A549 (cell line): ENCODE measurements at regions not wholly inside any gene's neighbourhood (a gene's known extent, or its start where the extent isn't known, plus 50 kb on each side); places are given as distances from the start of the nearest gene placed in this dataset.

Source experiments
- CBX8 ChIP-seq: fragments of 200-600 bp; sonication (generic); IDR thresholded peaks from 2 replicates; pipeline ENCODE4 v1.6.1; 2016
- CHD2 ChIP-seq: fragments of 150-350 bp; IDR thresholded peaks from 2 replicates; pipeline ENCODE4 v1.6.1; 2014; ENCODE audit warnings: low read length; ENCODE audit not compliant: partially characterized antibody
- CTCF ChIP-seq: fragments of >200 bp; sonication (Bioruptor Twin); formaldehyde crosslinking; IDR thresholded peaks from 3 replicates; pipeline ENCODE4 v1.5.1; 2016
- ELK1 ChIP-seq: fragments of 150-350 bp; IDR thresholded peaks from 2 replicates; pipeline ENCODE4 v1.6.1; 2014; ENCODE audit warnings: low read depth, mild to moderate bottlenecking, low read length
- JUN ChIP-seq, 2 experiments: fragments of >200 bp; sonication (Bioruptor Twin); formaldehyde crosslinking; IDR thresholded peaks; 2 replicates in 1 of 2; 3 replicates in 1 of 2; pipeline ENCODE4 v1.6.1; 2016 to 2017
- JUNB ChIP-seq: fragments of >200 bp; sonication (Bioruptor Twin); formaldehyde crosslinking; IDR thresholded peaks from 2 replicates; pipeline ENCODE4 v1.6.1; 2016
- KDM5A ChIP-seq: fragments of 200-600 bp; sonication (generic); IDR thresholded peaks from 2 replicates; pipeline ENCODE4 v1.6.1; 2016; ENCODE audit warnings: antibody characterized with exemption, mild to moderate bottlenecking
- MAX ChIP-seq: IDR thresholded peaks from 2 replicates; pipeline ENCODE4 v1.6.1; 2012
- MYC ChIP-seq: IDR thresholded peaks from 2 replicates; pipeline ENCODE4 v1.6.1; 2012; ENCODE audit warnings: mild to moderate bottlenecking, inconsistent platforms, low read length, improper control_type of control experiment, borderline replicate concordance
- POLR2A ChIP-seq: IDR thresholded peaks from 2 replicates; pipeline ENCODE4 v1.6.1; 2012; ENCODE audit warnings: mild to moderate bottlenecking, low read length
- RAD21 ChIP-seq, 2 experiments: fragments of >200 bp in 1 of 2; sonication (Bioruptor Twin) in 1 of 2; formaldehyde crosslinking in 1 of 2; IDR thresholded peaks in 1 of 2; conservative IDR thresholded peaks in 1 of 2; 2 replicates in 1 of 2; 3 replicates in 1 of 2; pipeline ENCODE4 v1.6.1; 2012 to 2018; ENCODE audit warnings: inconsistent platforms in 1 of 2
- REST ChIP-seq: fragments of 200-600 bp; sonication (generic); IDR thresholded peaks from 2 replicates; pipeline ENCODE4 v1.6.1; 2016; ENCODE audit warnings: antibody characterized with exemption, mild to moderate bottlenecking, moderate library complexity
- SMC3 ChIP-seq: fragments of >200 bp; sonication (Bioruptor Twin); formaldehyde crosslinking; IDR thresholded peaks from 3 replicates; pipeline ENCODE4 v1.6.1; 2018; ENCODE audit warnings: inconsistent platforms

- TF ChIP-seq CTCF (no peak), JUNB (no peak), ELK1 (no peak), KDM5A (no peak), RAD21 (conservative IDR thresholded peaks at IDR 0.05 in 1 of 2, IDR thresholded peaks at IDR 0.05 in 1 of 2) (no peak), CBX8 (no peak), MYC (no peak), SMC3 (no peak), MAX (no peak), CHD2 (no peak), POLR2A (no peak), REST (no peak), JUN (IDR thresholded peaks at IDR 0.05) (no peak)
Observed at GRCh38 chr7:68712956-68713495, 885.2 kb upstream of the AUTS2 start.
